T-helper 2 cell (primary cell): ENCODE measurements at regions not wholly inside any gene's neighbourhood (a gene's known extent, or its start where the extent isn't known, plus 50 kb on each side); places are given as distances from the start of the nearest gene placed in this dataset.
"Not testable (repeated sequence)": the region's sequence is repeated elsewhere in the genome, so short reads cannot be mapped to it uniquely, and the experiment has no call there.

Experiments
- DNase-seq, 5 experiments: peaks; one replicate each; pipeline versions ENCODE4 v3.0.0 to v3.0.0-alpha.2; 2012 to 2022

DNA sequence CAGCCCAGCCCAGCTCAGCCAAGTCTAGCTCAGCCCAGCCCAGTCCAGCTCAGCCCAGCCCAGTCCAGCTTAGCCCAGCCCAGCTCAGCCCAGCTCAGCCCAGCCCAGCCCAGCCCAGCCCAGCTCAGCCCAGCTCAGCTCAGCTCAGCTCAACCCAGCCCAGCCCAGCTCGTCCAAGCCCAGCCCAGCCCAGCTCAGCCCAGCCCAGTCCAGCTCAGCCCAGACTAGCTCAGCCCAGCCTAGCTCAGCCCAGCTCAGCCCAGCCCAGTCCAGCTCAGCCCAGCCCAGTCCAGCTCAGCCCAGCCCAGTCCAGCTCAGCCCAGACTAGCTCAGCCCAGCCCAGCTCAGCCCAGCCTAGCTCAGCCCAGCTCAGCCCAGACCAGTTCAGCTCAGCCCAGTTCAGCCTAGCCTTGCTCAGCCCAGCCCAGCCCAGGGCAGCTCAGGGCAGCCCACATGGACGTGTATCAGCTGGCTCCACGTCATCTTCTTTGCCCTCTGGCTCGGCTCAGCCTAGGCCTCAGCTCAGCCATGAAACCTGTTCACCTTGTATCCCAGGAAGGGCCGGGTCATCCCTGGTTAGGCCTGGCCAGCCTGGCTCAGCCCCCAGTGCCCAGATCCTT is 185.6 kb downstream of the TMEM121 start:
- no peak for DNase-seq

DNA sequence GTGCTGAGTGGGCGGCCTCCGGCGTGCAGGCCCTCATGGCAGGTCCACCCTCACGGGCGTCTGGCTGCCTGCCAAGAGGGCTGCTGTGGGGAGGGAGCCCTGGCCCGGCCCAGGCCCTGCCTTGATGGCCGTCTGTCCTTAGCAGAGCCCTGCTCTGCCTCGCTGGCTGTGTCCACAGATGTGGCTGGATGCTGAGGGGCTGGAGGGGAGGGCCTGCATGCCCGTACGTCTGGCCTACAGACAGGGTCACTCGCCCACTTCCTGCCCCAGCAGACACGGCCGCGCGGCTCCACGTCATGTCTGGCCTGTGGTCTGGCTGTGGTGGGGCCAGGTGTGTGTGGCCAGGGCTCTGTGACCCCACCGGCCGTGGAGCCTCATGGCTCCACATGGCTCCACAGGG is 186.3 kb downstream of the TMEM121 start:
- not testable (repeated sequence) for DNase-seq

DNA sequence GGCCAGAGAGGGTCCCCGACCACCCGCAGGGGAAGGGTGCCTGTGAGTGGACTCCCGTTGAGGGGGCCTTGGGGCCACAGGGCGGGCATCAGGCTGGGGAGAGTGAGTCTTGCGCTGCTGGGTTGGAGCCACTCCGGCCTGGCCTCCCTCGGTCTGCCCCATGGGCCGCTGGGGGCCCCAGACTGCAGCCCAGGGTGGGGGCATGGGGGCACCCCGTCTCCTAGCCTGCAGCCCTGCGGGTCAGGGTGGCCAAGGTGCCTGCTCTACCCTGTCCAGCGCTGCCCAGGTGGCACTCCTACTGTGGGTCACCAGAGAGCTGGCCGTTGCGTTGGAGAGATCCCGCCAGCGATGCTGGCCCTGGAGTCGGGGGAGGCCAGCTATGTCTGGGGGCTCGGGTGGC is 186.8 kb downstream of the TMEM121 start:
- not testable (repeated sequence) for DNase-seq

DNA sequence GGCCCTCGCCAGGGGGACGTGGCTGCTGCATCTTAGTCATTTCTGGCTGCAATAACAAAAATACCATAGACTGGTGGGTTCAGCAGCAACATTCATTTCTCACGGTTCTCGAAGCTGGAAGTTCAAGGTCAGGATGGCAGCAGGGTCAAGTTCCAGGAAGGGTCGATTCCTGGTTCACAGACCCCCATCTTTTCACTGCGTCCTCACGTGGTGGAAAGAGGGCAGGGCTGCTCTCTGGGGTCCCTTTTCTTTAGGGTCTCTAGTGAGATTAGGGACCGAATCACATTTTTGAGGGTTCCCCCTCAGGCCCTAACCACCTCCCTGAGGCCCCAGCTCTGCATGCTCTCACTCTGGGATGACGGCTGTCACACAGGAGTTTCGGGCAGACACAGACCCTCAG is 187.5 kb downstream of the TMEM121 start:
- not testable (repeated sequence) for DNase-seq

DNA sequence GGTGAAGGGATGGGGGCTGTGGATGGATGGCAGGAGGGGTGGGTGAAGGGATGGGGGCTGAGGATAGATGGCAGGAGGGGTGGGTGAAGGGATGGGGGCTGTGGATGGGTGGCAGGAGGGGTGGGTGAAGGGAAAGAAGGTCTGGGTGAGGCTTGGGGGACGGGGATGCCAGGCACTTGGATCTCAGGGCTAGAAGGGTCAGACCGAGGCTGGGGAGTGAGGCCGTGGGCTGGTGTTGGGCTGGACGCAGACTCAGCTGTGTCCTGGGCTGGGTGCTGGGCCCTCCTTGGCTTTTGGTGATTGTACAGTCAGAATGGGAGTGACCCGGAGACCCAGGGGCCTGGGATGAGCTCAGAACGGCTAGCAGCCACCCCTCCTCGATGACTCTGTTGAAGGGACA is 192.4 kb downstream of the TMEM121 start:
- DNase-seq = not testable (repeated sequence)

DNA sequence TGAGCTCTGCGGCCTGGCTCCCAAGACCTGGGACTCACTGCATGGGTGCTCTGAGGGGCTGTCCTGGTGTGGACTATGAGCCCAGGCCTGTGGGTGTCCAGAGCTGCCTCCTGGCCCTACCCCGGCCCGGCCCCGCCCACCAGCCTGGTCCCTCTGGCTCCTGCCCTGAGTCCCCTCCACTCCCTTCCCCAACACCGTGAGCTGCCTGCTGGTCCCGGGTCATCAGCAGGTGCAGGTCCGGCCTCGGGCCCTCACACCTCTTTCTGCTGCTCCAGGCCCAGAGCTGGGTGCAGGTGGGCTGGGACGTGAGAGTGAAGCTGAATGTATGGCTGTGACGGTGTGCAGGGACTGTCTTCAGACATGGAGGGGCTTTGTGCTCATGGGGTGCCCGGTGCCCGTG is 193.7 kb downstream of the TMEM121 start:
- not testable (repeated sequence) for DNase-seq

DNA sequence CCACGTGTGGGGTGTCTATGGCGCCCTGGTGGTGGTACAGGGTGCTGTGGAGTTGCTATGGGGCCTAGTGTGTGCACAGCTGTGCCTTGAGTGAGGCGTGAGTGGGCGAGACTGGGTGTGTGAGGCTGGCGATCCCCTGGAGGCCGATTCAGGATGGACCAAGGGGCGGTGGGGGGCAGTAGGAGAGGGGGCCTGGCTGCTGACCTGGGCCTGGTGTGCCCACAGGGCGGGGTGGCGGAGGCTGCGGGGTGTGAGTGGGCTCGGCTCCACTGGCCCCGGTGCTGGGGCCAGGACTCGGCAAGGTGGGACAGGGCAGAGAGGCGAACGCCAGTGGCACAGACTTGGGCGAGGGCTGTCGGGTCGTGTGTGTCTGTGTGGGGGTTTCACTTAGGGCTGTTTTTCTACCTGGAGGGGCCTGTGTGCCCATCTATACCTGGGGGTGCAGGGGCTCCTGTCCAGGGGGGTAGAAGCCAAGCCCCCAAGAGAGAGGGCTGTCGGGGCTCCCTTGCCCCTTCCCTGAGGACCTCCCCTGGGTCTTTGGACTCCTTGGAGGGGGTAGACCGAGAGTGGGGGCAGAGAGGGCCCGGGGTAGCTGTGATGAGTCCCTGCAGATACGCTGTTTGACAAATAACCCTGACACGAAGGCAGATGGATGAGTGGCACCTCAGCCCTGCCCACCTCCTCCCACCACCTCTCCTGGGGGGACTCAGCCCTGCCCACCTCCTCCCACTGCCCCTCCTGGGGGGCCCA is 194.6 kb downstream of the TMEM121 start:
- not testable (repeated sequence) for DNase-seq

DNA sequence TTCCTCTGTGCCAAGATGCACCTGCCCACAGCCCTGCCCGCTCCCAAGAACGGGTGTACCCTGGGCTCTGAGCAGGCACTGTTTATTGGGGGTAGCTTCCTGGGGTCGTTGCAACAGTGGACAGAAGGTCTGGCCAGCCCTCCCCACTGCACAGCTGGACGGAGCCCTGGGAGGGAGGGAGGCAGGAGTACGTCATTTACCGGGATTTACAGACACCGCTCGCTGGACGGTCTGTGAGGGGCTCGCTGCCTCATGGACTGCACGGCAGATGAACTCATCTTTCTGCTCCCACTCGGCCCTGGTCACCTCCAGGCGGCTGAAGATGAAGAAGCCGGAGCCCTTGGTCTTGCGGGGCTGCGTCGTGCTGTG is 195.2 kb downstream of the TMEM121 start:
- DNase-seq = not testable (repeated sequence)

DNA sequence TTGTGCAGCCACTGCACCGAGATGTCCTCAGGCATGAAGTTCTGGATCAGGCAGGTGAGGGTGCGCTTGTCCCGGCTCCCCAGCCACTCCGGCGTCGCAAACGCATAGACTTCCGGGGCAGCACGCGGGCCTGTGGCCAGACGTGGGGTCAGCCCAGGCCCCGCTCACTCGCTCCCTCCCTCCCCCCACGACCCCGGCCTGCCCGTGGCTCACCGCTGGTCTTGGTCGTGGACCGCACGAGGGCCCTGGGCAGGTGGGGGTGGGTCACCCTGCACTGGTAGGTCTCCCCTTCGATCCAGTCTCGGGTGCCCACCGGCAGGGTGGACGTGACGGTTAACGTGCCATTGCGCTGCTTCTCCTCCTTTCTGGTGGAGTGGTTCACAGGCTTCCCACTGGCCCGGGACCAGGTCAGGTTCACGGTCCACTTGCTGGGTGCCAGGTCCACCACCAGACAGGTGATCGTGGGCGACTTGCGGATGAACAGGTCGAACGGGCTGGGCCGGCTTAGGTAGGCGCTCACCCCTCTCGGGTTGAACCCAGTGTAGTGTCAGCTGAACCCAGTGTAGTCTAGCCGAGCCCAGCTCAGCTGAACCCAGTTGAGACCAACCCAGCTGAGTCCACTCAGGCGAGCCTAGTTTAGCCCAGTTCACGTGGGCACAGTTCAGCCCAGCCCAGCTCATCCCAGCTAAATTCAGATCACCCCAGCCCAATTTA is 195.8 kb downstream of the TMEM121 start:
- not testable (repeated sequence) for DNase-seq

DNA sequence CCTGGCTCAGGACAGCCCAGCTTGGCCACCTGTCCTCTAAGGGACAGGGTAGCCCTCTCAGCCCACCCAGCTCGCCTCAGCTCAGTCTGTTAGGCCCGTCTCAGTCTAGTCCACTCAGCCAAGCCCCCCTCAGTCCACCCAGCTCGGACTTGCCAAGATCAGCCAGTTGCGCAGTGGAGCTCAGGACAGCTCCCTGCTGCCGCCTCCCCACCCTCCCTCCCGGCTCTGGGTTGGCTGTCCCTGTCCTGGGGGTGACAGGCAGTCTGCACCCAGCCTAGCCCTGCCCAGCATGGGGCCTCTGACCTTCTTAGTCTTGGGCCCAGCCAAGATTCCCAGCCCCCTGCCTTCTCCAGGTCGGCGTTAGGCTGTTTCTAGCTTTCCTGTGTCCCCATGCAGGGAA is 196.9 kb downstream of the TMEM121 start:
- DNase-seq = not testable (repeated sequence)

DNA sequence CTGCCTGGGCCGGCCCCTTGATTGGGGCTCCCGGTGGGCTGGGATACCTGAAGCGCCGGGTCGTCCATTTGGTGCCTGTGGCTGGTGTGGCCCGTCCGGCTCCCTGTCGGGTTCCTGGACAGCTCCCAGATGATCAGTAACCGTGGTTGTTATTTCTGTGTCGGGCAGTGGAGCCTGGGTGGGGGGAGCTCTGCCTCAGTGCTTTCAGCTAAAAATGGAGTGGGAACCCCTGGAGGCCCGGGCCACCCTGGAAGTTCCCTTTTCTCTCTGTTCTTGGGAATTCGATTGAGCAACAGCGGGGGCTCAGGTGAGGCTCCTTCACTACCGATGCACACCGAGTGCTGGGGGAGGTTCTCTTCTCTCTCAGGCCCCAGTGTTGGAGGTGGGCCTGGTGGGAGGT is 197.4 kb downstream of the TMEM121 start:
- not testable (repeated sequence) for DNase-seq

DNA sequence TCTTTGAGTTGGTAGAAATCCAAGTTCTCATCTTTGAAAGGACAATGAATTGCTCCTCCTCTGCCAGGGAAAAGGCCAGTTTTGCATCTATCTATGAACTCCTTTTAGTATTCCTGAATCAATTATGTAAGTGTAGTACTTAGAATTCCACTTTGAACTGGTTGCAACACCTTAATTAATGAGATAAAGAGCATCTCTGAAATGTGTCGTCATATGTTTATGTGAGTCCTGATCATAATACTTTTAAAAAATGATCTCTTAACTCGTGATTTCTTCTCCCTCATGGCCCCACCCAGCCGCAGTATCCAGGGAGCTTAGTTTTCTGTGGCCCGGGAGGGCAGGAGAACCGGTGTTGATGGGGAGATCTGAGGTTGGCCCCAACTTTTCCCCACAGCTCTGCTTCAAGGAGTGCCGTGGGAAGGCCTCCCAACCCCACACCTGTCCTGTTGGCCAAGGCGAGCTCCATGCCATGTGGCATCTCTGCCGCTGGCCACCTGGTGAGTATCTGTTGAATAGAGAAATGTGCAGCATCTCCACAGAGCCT is 203.5 kb downstream of the TMEM121 start:
- DNase-seq = not testable (repeated sequence)

DNA sequence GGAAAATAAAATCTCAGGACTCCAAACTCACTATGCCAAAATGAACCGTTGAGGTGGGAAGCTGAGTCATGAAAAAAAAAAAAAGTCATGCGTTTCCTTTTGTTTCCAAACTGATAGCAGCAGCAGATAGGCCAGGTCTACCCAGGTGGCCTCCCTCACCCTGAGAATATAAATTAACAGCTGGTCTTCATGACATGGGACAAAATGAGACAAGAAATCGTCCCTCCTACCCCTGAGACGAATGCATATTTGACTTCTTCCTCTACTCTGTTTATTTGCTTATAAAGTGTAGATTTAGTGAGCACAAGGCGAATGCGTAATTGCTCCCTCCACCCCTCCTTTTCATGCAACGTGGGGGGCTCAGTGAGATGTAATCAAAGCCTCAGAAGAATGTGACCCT is 204.3 kb downstream of the TMEM121 start:
- not testable (repeated sequence) for DNase-seq

DNA sequence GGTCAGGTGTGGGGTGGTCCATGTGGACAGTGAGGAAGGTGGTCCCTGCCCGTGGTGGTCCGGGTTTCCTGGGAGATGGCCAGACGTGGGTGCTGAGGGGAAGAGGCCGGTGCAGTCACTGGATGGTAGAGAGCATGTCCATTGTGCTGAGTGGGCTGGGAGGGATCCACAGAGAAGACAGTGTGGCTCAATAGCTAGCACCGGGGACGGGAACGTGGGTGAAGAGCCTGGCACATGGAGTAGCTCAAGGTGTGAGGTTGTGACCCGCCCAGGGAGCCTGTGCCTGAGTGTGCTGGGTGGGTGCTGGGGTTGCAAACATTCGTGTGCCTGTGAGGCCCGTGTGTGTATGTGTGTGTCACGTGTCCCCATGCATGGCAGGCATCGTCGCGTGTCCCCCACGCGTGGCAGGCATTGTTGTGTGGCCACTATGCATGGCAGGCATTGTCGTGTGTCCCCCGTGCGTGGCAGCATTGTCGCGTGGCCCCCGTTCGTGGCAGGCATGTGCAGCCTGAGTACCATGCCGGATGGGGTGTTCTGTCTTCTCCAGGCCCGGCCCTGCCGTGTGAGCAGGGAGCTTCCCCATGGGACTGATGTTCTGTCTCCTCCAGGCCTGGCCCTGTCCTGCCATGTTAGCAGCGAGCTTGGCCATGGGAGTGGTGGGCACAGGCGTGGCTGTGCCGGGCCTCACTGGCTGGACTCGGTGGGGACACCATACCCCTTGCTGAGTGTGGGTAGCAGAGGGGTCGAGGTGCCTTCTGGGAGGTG is 205.0 kb downstream of the TMEM121 start:
- DNase-seq = not testable (repeated sequence)

DNA sequence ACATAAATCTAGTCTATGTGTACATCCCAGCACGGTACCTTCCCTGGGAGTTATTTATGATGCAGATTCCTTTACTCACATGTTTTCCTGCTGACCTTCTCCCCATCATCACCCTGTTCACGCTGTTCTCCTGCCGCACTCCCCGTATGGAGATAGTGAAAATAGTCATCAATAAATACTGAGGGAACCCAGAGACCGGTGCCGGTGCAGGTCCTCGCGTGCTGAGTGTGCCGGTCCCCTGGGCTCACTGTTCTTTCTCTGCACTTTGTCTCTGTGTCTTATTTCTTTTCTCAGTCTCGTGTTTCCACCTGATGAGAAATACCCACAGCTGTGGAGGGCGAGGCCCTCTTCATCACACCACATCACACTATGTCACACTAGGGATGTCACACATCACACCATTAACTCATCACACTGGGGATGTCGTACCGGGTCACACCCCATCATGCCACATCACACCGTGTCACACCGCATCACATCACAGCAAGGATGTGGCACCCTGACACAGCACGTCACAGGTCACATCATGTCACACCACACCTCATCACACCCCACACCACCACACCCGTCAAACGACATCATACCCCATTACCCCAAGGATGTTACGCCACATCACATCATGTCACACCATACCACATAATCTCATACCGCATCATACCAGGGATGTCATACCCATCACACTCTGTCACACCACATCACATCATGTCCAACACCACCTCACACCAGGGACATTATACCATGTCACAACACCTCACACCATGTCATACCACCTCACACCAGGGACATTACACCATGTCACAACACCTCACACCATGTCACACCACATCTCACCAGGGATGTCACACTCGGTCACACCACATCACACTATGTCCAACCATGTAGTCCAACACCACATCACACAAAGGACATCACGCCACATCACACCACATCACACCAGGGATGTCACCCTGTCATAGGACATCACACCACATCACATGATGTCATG is 207.0 kb downstream of the TMEM121 start:
- DNase-seq = no peak

DNA sequence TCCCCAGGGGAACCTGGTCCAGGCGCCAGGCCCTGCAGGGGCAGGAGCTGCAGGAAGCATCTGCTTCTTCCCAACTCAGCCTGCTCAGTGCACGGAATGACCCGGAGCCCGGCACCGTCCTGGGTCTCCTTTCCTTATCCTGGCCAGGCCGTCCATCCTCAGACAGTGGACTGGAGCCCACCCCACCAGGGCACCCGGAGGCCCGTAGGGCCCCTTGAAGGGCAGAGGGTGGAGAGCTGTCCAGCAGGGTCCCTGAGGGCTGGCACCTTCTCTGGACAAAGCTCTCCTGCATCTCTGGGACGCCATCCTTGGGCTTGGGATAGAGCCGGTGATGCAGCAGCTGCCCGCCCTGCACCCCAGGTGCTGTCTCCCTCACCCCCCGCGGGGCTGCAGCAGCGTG is 207.9 kb downstream of the TMEM121 start:
- not testable (repeated sequence) for DNase-seq

DNA sequence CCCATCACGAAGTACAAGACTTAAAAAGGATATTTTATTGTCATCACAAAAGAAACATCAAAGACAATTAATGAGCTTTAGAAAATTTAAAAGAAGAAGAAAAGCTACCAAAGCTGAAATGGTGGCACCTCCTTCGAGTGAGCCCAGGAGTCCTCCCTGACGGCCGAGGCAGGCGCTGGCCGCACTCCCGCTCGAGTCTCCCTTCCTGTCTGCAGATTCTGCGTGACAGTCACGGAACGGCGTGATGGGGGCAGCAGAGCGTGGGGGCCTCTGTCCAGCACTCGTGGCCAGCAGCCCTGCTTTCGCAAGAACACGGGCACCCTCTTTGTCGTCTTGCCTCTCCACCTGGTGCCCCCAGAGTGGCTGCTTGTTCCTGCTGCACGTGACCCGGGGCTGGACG is 209.9 kb downstream of the TMEM121 start:
- not testable (repeated sequence) for DNase-seq

DNA sequence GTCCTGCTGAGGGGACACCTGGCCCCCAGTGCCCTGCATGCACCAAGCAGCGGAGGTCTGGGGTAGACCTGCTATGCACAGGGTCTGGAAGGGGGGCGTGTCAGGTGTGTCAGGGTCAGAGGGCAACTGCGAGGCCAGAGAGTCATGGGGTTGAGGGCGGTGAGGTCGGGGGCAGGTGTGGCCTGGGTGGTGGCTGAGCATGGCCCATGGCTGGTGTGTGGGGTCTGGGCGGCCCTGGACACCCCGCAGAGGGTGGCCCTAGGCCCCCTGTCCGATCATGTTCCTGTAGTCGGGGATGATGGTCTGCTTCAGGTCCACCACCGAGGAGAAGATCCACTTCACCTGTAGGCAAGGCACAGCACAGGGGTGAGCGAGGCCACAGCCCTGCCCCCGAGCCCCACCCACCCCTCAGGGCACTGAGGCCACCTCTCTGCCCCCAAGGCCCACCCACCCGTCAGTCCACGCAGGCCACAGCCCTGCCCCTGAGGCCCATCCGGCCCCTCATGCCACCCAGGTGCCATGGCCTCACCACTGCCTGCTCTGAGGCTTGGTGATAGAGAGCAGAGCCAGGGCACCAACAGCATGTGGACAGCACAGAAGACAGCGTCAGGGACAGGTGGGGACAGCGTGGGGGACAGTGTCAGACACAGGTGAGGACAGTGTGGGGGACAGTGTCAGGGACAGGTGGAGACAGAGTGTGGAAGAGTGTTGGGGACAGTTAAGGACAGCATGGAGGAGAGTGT is 211.3 kb downstream of the TMEM121 start:
- DNase-seq = no peak

DNA sequence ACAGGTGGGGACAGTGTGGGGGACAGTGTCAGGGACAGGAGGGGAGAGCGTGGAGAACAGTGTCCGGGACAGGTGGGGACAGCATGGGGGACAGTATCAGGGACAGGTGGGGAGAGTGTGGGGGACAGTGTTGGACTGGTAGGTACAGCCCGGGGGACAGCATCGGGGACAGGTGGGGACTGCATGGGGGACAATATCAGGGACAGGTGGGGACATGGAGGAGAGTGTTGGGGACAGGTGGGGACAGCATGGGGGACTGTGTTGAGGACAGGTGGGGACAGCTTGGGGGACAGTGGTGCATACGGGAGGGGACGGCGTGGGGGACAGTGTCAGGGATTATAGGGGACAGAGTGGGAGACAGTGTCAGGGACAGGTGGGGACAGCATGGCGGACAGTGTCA is 212.3 kb downstream of the TMEM121 start:
- DNase-seq = no peak

DNA sequence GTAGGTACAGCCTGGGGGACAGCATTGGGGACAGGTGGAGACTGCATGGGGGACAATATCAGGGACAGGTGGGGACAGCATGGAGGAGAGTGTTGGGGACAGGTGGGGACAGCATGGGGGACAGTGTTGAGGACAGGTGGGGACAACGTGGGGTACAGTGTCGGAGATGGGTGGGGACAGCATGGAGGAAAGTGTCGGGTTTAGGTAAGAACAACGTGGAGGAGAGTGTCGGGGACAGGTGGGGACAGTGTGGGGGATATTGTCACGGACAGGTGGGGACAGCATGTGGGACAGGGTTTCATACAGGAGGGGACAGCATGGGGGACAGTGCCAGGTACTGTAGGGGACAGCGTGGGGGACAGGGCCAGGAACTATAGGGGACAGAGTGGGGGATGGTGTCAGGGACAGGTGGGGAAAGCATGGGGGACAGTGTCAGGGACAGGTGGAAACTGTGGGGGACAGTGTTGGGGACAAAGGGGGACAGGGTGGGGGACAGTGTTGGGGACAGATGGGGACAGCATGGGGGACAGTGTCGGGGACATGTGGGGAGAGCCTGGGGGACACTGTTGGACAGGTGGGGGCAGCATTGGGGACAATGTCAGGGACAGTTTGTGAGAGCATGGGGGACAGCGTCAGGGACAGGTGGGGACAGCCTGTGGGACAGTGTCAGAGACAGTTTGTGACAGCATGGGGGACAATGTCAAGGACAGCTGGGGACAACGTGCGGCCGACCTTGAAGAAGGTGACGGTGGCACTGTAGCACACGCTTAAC is 213.1 kb downstream of the TMEM121 start:
- no peak for DNase-seq
